HepG2 (cell line): ENCODE measurements at regions not wholly inside any gene's neighbourhood (a gene's known extent, or its start where the extent isn't known, plus 50 kb on each side); places are given as distances from the start of the nearest gene placed in this dataset.
"Not testable (repeated sequence)": the region's sequence is repeated elsewhere in the genome, so short reads cannot be mapped to it uniquely, and the experiment has no call there.

ENCODE experiments used
- ATAC-seq: fragments of 200-7000 bp; cut with Tn5 transposase; 3 replicates; pipeline ENCODE4 v1.9.1; 2020; ENCODE audit warnings: mild to moderate bottlenecking, moderate library complexity
- BruUV-seq: library from RNA; stranded (reverse); fragments of 400-500 nt; replicated peaks from 2 replicates; lab custom pipeline; 2021; lab: Mats Ljungman, UMichigan
- CTCF ChIA-PET: fragments of 300-600 bp; formaldehyde crosslinking; extraction: SDS; loops from one replicate; lab custom pipeline; 2021; ENCODE audit warnings: low total read pairs, inconsistent platforms, low intra/inter-chr PET ratio; lab: Yijun Ruan, JAX
- POLR2A ChIA-PET: fragments of 350-600 bp; sonication (Branson Sonifier 250); formaldehyde crosslinking; loops from one replicate; lab custom pipeline; 2020; ENCODE audit warnings: antibody characterized with exemption, inconsistent platforms; lab: Yijun Ruan, JAX
- DNase-seq: peaks from one replicate; pipeline ENCODE4 v3.0.0-alpha.2; 2015; ENCODE audit warnings: low spot score
- FAIRE-seq: peaks from 3 replicates; lab custom pipeline; 2011; peaks lifted over from hg19 to GRCh38; lab: Jason Lieb, UNC
- H2AFZ ChIP-seq: one replicate; pipeline ENCODE4 v1.6.1; 2011; ENCODE audit warnings: low read length, inconsistent platforms
- H3K27ac ChIP-seq: fragments of 300-600 bp; 3 replicates; pipeline ENCODE4 v1.8.0; 2011; ENCODE audit warnings: mixed run types, mild to moderate bottlenecking, mixed read lengths, low read length, inconsistent platforms; ENCODE audit not compliant: insufficient read depth; ENCODE audit errors: extremely low read length
- H3K27me3 ChIP-seq, 2 experiments: fragments of 200-600 bp in 1 of 2; 2 replicates in 1 of 2; 3 replicates in 1 of 2; pipeline versions ENCODE4 v1.6.0 to v1.8.0; 2011; ENCODE audit warnings: low read length in 2 of 2, mild to moderate bottlenecking in 2 of 2, moderate library complexity in 2 of 2, inconsistent platforms in 1 of 2; ENCODE audit not compliant: insufficient read depth in 2 of 2, control insufficient read depth in 1 of 2
- H3K36me3 ChIP-seq, 2 experiments: fragments of 200-600 bp in 1 of 2; replicated peaks in 1 of 2; 2 replicates in 1 of 2; 3 replicates in 1 of 2; pipeline versions ENCODE4 v1.5.1 to v1.8.0; 2011; ENCODE audit warnings: low read length in 2 of 2, inconsistent platforms in 1 of 2; ENCODE audit not compliant: insufficient read depth in 2 of 2, control insufficient read depth in 1 of 2
- H3K4me1 ChIP-seq: 2 replicates; pipeline ENCODE4 v1.5.1; 2012; ENCODE audit warnings: low read length, inconsistent platforms; ENCODE audit not compliant: insufficient read depth
- H3K4me2 ChIP-seq: 2 replicates; pipeline ENCODE4 v1.6.0; 2011; ENCODE audit warnings: low read depth, low read length, inconsistent platforms
- H3K4me3 ChIP-seq, 3 experiments: fragments of 200-600 bp in 1 of 3; sonication (generic), shearing (Covaris generic) in 1 of 3; replicated peaks in 1 of 3; 2 replicates each; pipeline ENCODE4 v1.5.1; 2011 to 2016; ENCODE audit warnings: low read length in 3 of 3, inconsistent platforms in 2 of 3, low read depth in 2 of 3, mild to moderate bottlenecking in 2 of 3, control low read depth in 1 of 3, mixed read lengths in 1 of 3; ENCODE audit not compliant: insufficient read depth in 1 of 3
- H3K79me2 ChIP-seq: one replicate; pipeline ENCODE4 v1.6.1; 2011; ENCODE audit warnings: low read length, inconsistent platforms; ENCODE audit not compliant: insufficient read depth
- H3K9ac ChIP-seq: 2 replicates; pipeline ENCODE4 v1.6.0; 2011; ENCODE audit warnings: mild to moderate bottlenecking, low read depth, low read length, inconsistent platforms; ENCODE audit not compliant: insufficient read depth
- H3K9me3 ChIP-seq: 2 replicates; pipeline ENCODE4 v1.5.1; 2012; ENCODE audit warnings: mild to moderate bottlenecking, low read length
- H4K20me1 ChIP-seq: 2 replicates; pipeline ENCODE4 v1.6.0; 2011; ENCODE audit warnings: inconsistent platforms, mild to moderate bottlenecking, low read length, moderate library complexity; ENCODE audit not compliant: insufficient read depth
- ATF7 ChIP-seq, 2 experiments: fragments of 450-650 bp in 1 of 2; sonication (generic) in 1 of 2; formaldehyde crosslinking in 1 of 2; IDR thresholded peaks; 2 replicates each; pipeline versions ENCODE4 v1.4.0 to v1.6.1; 2016 to 2020; ENCODE audit warnings: antibody characterized with exemption in 1 of 2, mild to moderate bottlenecking in 1 of 2, missing genetic modification reagents in 1 of 2
- ZBTB40 ChIP-seq, 2 experiments: fragments of 450-650 bp in 1 of 2; sonication (generic) in 1 of 2; formaldehyde crosslinking in 1 of 2; IDR thresholded peaks; 2 replicates each; pipeline versions ENCODE4 v1.6.1 to v1.8.0; 2016 to 2022; ENCODE audit warnings: antibody characterized with exemption in 1 of 2, mild to moderate bottlenecking in 1 of 2, missing genetic modification reagents in 1 of 2
- WGBS: methylation state at CpG from one replicate; pipeline ENCODE4 v1.1.6; 2017; ENCODE audit warnings: low lambda C conversion rate; 5-methylcytosine and 5-hydroxymethylcytosine counted together
- in situ Hi-C: cut with HindIII; loops from 2 replicates; pipeline ENCODE4 v1.10.0; 2017; ENCODE audit warnings: low pct_unique_long_range_greater_than_20kb; ENCODE audit not compliant: extremely low pct_ligation_motif_present
- intact Hi-C: fragments of 100-400 bp; cut with micrococcal nuclease; formaldehyde crosslinking; loops from one replicate; pipeline ENCODE4 v1.10.0; 2022; ENCODE audit not compliant: unreplicated experiment

GRCh38 chr16:33773966-33774365 lies 314.6 kb downstream of the TP53TG3F start:
- peak; percentile 94 for TF ChIP-seq ATF7 (IDR thresholded peaks at IDR 0.05)
- CTCF ChIA-PET; H3K9me3 ChIP-seq; H3K4me2 ChIP-seq; POLR2A ChIA-PET; BruUV-seq; in situ Hi-C loops; ATAC-seq; H4K20me1 ChIP-seq; H2AFZ ChIP-seq; H3K27ac ChIP-seq; intact Hi-C loops; H3K4me3 ChIP-seq; H3K4me1 ChIP-seq; H3K79me2 ChIP-seq; DNase-seq; H3K36me3 ChIP-seq; H3K9ac ChIP-seq; H3K27me3 ChIP-seq; FAIRE-seq; TF ChIP-seq ATF7, ZBTB40 (CRISPR knock-in tag; IDR thresholded peaks at IDR 0.05): not testable (repeated sequence)
- 0 out of 2 replicates have a peak, but pooled peaks have one; percentile 11 for TF ChIP-seq ZBTB40 (IDR thresholded peaks at IDR 0.05)
- 50% methylated on average over 2 of the region's 2 CpGs for WGBS
